ENCODE measurements at regions not wholly inside any gene's neighbourhood (a gene's known extent, or its start where the extent isn't known, plus 50 kb on each side); places are given as distances from the start of the nearest gene placed in this dataset.
"Not testable (repeated sequence)": the region's sequence is repeated elsewhere in the genome, so short reads cannot be mapped to it uniquely, and the experiment has no call there.

DNA sequence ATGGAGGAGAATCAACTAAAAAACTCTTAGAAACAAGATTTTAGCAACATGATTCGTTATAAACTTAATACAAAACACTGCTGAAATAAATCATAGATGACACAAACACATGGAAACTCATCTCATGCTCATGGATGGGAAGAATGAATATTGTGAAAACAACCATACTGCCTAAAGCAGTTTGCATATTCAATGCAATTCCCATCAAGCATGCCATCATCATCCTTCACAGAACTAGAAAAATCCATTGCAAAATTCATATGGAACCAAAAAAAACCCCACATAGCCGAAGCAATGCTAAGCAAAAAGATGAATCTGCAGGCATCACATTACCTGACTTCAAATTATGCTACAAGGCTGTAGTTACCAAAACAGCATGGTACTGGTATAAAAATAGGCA lies 1015.8 kb upstream of the GRIA3 start:
- Histone ChIP-seq H3K27ac (ENCODE audit: low read depth) (no peak overlapping the region), H3K4me3 (ENCODE audit: low read depth, low read length) (no peak overlapping the region), H3K36me3 (ENCODE audit: insufficient read depth) (no peaks in the 10 kb centered on the region), H3K4me1 (ENCODE audit: insufficient read depth) (no peaks in the 10 kb centered on the region)
- WGBS: 73% methylated on average over 2 of the region's 2 CpGs
- no peak for DNase-seq (ENCODE audit: extremely low spot score)

- no peaks in the 10 kb centered on the region for H3K36me3 ChIP-seq (ENCODE audit: insufficient read depth)
- no peak overlapping the region for H3K4me3 ChIP-seq (ENCODE audit: low read depth, low read length)
- no peak for DNase-seq (ENCODE audit: extremely low spot score)
- no peaks in the 10 kb centered on the region for H3K4me1 ChIP-seq (ENCODE audit: insufficient read depth)
- WGBS: 93% methylated on average over 1 of the region's 1 CpG
- no peak overlapping the region for H3K27ac ChIP-seq (ENCODE audit: low read depth)
Observed at GRCh38 chrX:122184791-122185190, 999.3 kb upstream of the GRIA3 start.

DNA sequence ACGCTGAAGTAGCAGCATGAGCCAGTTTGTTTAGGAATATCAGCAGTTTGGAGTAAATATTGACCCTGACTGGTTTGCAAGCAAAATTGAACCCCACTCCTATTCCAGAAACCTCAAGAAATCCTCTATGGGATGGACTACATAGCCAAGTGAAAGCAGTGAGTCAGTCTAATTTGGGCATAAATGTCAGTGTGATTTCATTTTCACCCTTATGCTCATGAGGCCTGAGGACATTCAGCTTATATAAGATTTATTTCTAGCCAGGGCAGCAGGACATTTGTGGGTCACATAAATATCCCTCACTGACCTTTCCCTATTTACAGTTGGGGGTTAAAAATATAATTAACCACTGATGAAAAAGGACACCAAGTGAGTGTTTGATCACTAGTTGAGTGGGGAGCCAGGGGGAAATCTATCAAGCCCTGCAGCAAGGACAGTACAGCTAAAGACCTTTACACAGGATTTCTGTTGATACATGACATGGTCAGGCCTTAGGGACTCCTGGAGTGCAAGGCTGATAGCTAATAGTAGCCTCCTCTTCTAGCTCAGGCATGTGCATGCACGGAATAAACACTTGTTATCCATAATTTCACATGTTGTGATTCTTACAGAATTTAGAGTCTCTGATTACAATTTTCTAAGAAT lies 996.9 kb upstream of the GRIA3 start:
- H3K36me3 ChIP-seq (ENCODE audit: insufficient read depth): no peaks in the 10 kb centered on the region
- no peak overlapping the region for H3K4me3 ChIP-seq (ENCODE audit: low read depth, low read length)
- no peak overlapping the region for H3K27ac ChIP-seq (ENCODE audit: low read depth)
- no peaks in the 10 kb centered on the region for H3K4me1 ChIP-seq (ENCODE audit: insufficient read depth)
- DNase-seq (ENCODE audit: extremely low spot score): no peak
- 63% methylated on average over 2 of the region's 2 CpGs for WGBS

DNA sequence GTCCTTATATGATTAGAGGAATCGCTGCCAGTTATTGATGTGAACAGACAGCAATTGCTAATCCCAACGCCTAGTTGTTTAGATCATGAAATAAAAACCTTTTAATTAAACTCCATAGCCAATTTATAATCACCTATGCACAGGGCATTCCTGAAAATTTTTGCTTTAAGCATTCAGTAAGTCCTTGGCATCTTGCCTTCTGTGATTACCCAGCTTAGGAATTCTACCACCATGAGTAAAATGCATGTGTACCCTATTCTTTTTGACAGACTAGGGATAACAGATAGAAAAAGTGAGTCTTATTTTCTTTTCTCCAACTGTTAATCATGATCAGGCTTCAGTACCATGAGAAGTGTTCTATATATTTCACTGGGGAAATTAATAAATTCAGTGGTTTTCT lies 995.3 kb upstream of the GRIA3 start:
- Histone ChIP-seq H3K4me1 (ENCODE audit: insufficient read depth) (no peaks in the 10 kb centered on the region), H3K4me3 (ENCODE audit: low read depth, low read length) (no peak overlapping the region), H3K27ac (ENCODE audit: low read depth) (no peak overlapping the region), H3K36me3 (ENCODE audit: insufficient read depth) (no peaks in the 10 kb centered on the region)
- DNase-seq (ENCODE audit: extremely low spot score): no peak
- 90% methylated on average over 2 of the region's 2 CpGs for WGBS

GRCh38 chrX:122196343-122196742 lies 987.7 kb upstream of the GRIA3 start:
- Histone ChIP-seq H3K27ac (ENCODE audit: low read depth) (no peak overlapping the region), H3K4me1 (ENCODE audit: insufficient read depth) (no peaks in the 10 kb centered on the region), H3K36me3 (ENCODE audit: insufficient read depth) (no peaks in the 10 kb centered on the region), H3K4me3 (ENCODE audit: low read depth, low read length) (no peak overlapping the region)
- no peak for DNase-seq (ENCODE audit: extremely low spot score)
- 69% methylated on average over 5 of the region's 5 CpGs for WGBS

GRCh38 chrX:122203399-122203798 lies 980.7 kb upstream of the GRIA3 start:
- no peak for DNase-seq (ENCODE audit: extremely low spot score)
- no peaks in the 10 kb centered on the region for H3K36me3 ChIP-seq (ENCODE audit: insufficient read depth)
- 74% methylated on average over 3 of the region's 3 CpGs for WGBS

DNA sequence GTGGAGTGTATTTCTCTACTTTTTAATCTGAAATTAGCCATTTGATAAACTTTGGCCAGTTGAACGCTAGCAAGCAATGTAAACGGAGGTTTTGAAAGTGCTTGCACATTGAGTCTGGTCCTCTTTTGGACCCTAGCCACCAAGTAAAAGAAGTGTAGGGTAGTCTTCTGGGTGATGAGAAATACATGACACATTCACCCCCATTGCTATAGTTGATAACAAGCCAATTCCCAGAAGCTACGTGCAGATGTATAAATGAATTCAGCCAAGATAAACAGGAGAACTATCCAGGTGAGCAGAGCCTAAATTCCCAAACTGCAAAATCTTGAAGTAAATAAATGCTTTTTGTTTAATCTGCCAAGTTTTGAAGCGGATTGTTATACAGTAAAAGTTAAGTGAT lies 965.4 kb upstream of the GRIA3 start:
- Histone ChIP-seq H3K27ac (ENCODE audit: low read depth) (no peak overlapping the region), H3K4me1 (ENCODE audit: insufficient read depth) (no peaks in the 10 kb centered on the region), H3K4me3 (ENCODE audit: low read depth, low read length) (no peak overlapping the region), H3K36me3 (ENCODE audit: insufficient read depth) (no peaks in the 10 kb centered on the region)
- no peak for DNase-seq (ENCODE audit: extremely low spot score)
- 73% methylated on average over 4 of the region's 4 CpGs for WGBS

More at GRCh38 chrX:122203399-122203798, 980.7 kb upstream of the GRIA3 start:
- H3K27ac ChIP-seq (ENCODE audit: low read depth): no peak overlapping the region
- H3K4me1 ChIP-seq (ENCODE audit: insufficient read depth): no peaks in the 10 kb centered on the region
- no peak overlapping the region for H3K4me3 ChIP-seq (ENCODE audit: low read depth, low read length)

GRCh38 chrX:122219226-122219625 lies 964.9 kb upstream of the GRIA3 start:
- no peak overlapping the region for H3K27ac ChIP-seq (ENCODE audit: low read depth)
- no peak overlapping the region for H3K4me3 ChIP-seq (ENCODE audit: low read depth, low read length)
- 82% methylated on average over 1 of the region's 1 CpG for WGBS
- no peaks in the 10 kb centered on the region for H3K36me3 ChIP-seq (ENCODE audit: insufficient read depth)
- H3K4me1 ChIP-seq (ENCODE audit: insufficient read depth): no peaks in the 10 kb centered on the region
- no peak for DNase-seq (ENCODE audit: extremely low spot score)

DNA sequence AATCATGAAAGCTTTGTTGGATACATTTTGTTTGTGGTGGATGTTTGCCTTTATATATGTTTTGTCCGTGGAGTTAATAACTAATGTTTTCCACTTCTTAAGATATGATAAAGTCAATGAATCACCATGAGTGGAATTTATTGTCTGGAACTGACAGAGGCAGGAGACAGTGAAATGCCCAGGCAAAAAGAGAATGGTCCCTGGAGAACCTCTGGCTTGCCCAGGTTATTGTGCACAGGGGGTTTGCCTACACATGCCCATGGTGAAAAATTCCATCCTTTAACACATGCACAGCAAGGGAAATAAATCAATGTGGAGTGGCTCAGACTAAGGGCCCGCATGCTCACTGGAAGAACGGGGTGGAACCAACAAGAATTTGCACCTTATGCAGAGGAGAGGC lies 964.3 kb upstream of the GRIA3 start:
- H3K4me3 ChIP-seq (ENCODE audit: low read depth, low read length): no peak overlapping the region
- DNase-seq (ENCODE audit: extremely low spot score): no peak
- WGBS: 76% methylated on average over 3 of the region's 3 CpGs
- no peak overlapping the region for H3K27ac ChIP-seq (ENCODE audit: low read depth)
- no peaks in the 10 kb centered on the region for H3K4me1 ChIP-seq (ENCODE audit: insufficient read depth)
- H3K36me3 ChIP-seq (ENCODE audit: insufficient read depth): no peaks in the 10 kb centered on the region

- Histone ChIP-seq H3K36me3 (ENCODE audit: insufficient read depth) (no peaks in the 10 kb centered on the region), H3K4me3 (ENCODE audit: low read depth, low read length) (no peak overlapping the region), H3K27ac (ENCODE audit: low read depth) (no peak overlapping the region), H3K4me1 (ENCODE audit: insufficient read depth) (no peaks in the 10 kb centered on the region)
- no peak for DNase-seq (ENCODE audit: extremely low spot score)
- WGBS: 64% methylated on average over 3 of the region's 3 CpGs
Observed at GRCh38 chrX:122220644-122221373, 963.3 kb upstream of the GRIA3 start.

DNA sequence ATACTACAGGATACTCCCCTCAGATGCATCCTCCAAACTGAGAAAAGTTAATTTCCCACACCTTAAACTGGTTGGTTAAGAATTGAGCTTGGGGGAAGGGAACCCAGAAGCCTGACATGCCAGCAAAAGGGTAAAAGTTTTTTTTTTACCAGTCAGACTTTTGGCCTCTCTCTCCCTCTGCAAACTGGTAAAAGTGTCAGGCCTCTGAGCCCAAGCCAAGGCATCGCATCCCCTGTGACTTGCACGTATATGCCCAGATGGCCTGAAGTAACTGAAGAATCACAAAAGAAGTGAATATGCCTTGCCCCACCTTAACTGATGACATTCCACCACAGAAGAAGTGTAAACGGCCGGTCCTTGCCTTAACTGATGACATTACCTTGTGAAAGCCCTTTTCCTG lies 962.3 kb upstream of the GRIA3 start:
- 57% methylated on average over 4 of the region's 4 CpGs for WGBS
- H3K4me1 ChIP-seq (ENCODE audit: insufficient read depth); H3K27ac ChIP-seq (ENCODE audit: low read depth); H3K36me3 ChIP-seq (ENCODE audit: insufficient read depth); H3K4me3 ChIP-seq (ENCODE audit: low read depth, low read length); DNase-seq (ENCODE audit: extremely low spot score): not testable (repeated sequence)

DNA sequence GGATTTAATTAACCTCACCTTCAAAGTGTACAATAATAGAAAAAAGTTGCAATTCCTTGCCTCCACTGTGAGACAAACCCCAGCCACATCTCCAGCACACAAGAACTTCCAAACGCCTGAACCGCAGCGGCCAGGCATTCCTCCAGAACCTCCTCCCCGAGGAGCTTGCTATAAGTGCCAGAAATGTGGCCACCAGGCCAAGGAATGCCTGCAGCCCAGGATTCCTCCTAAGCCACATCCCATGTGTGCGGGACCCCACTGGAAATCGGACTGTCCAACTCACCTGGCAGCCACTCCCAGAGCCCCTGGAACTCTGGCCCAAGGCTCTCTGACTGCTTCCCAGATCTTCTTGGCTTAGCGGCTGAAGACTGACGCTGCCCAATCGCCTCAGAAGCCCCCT lies 959.9 kb upstream of the GRIA3 start:
- H3K27ac ChIP-seq (ENCODE audit: low read depth); H3K36me3 ChIP-seq (ENCODE audit: insufficient read depth); H3K4me1 ChIP-seq (ENCODE audit: insufficient read depth); DNase-seq (ENCODE audit: extremely low spot score); H3K4me3 ChIP-seq (ENCODE audit: low read depth, low read length): not testable (repeated sequence)
- WGBS: 51% methylated on average over 8 of the region's 9 CpGs

- no peaks in the 10 kb centered on the region for H3K4me1 ChIP-seq (ENCODE audit: insufficient read depth)
- no peaks in the 10 kb centered on the region for H3K36me3 ChIP-seq (ENCODE audit: insufficient read depth)
- H3K4me3 ChIP-seq (ENCODE audit: low read depth, low read length): no peak overlapping the region
- DNase-seq (ENCODE audit: extremely low spot score): peak; percentile 4
- no peak overlapping the region for H3K27ac ChIP-seq (ENCODE audit: low read depth)
Observed at GRCh38 chrX:122238801-122239200, 945.3 kb upstream of the GRIA3 start.

GRCh38 chrX:122241959-122242358 lies 942.1 kb upstream of the GRIA3 start:
- 87% methylated on average over 7 of the region's 7 CpGs for WGBS
- Histone ChIP-seq H3K4me3 (ENCODE audit: low read depth, low read length) (no peak overlapping the region), H3K36me3 (ENCODE audit: insufficient read depth) (no peaks in the 10 kb centered on the region), H3K4me1 (ENCODE audit: insufficient read depth) (no peaks in the 10 kb centered on the region), H3K27ac (ENCODE audit: low read depth) (no peak overlapping the region)
- DNase-seq (ENCODE audit: extremely low spot score): no peak
